ENCODE measurements at regions not wholly inside any gene's neighbourhood (a gene's known extent, or its start where the extent isn't known, plus 50 kb on each side); places are given as distances from the start of the nearest gene placed in this dataset.
"Not testable (repeated sequence)": the region's sequence is repeated elsewhere in the genome, so short reads cannot be mapped to it uniquely, and the experiment has no call there.

DNA sequence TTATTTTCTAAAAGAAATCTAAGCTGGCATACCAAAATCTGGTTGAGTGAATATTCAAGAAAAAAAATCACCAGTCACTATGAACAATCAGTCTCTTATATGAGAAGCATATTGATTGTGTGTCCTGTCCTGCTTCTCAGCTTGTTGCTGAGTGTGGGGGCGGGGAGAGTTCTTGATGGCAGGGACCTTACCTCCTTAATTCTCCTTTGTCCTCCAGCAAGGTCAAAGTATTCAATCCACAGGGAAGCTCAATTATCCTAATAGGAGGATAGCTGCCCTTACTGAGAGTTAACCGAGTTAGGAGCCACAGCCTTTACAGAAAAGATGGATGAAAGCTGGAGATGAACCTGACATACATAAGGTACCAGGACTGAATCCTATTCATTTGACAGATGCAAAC, 154.0 kb downstream of the LY86 start:
- no peak for DNase-seq (ENCODE audit: extremely low read depth, insufficient read length)
- no peaks in the 10 kb centered on the region; the same call in none of the 2 replicates for H3K27me3 ChIP-seq (replicated peaks; ENCODE audit: control insufficient read depth, insufficient read depth, low read length)
- no peaks in the 10 kb centered on the region for H3K36me3 ChIP-seq (ENCODE audit: control insufficient read depth, insufficient read depth, low read length)
- no peak overlapping the region for H3K4me3 ChIP-seq (replicated peaks; ENCODE audit: low read depth, low read length)
- TF ChIP-seq, protein P1, sequence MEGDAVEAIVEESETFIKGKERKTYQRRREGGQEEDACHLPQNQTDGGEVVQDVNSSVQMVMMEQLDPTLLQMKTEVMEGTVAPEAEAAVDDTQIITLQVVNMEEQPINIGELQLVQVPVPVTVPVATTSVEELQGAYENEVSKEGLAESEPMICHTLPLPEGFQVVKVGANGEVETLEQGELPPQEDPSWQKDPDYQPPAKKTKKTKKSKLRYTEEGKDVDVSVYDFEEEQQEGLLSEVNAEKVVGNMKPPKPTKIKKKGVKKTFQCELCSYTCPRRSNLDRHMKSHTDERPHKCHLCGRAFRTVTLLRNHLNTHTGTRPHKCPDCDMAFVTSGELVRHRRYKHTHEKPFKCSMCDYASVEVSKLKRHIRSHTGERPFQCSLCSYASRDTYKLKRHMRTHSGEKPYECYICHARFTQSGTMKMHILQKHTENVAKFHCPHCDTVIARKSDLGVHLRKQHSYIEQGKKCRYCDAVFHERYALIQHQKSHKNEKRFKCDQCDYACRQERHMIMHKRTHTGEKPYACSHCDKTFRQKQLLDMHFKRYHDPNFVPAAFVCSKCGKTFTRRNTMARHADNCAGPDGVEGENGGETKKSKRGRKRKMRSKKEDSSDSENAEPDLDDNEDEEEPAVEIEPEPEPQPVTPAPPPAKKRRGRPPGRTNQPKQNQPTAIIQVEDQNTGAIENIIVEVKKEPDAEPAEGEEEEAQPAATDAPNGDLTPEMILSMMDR (IDR thresholded peaks at IDR 0.05; ENCODE audit: insufficient read depth, low read length, poor library complexity, severe bottlenecking), result no peak

- no peak for DNase-seq (ENCODE audit: extremely low read depth, insufficient read length)
- Histone ChIP-seq H3K4me3 (replicated peaks; ENCODE audit: low read depth, low read length) (no peak overlapping the region), H3K27me3 (replicated peaks; ENCODE audit: control insufficient read depth, insufficient read depth, low read length) (no peaks in the 10 kb centered on the region; the same call in 1 of the 2 replicates), H3K36me3 (ENCODE audit: control insufficient read depth, insufficient read depth, low read length) (no peaks in the 10 kb centered on the region)
- TF ChIP-seq, protein P1 (IDR thresholded peaks at IDR 0.05; ENCODE audit: insufficient read depth, low read length, poor library complexity, severe bottlenecking), result no peak
These were observed 156.0 kb downstream of the LY86 start for GRCh38 chr6:6744551-6744950.

GRCh38 chr6:6745637-6746332, 157.3 kb downstream of the LY86 start:
- DNase-seq (ENCODE audit: extremely low read depth, insufficient read length); H3K36me3 ChIP-seq (ENCODE audit: control insufficient read depth, insufficient read depth, low read length); H3K4me3 ChIP-seq (replicated peaks; ENCODE audit: low read depth, low read length); H3K27me3 ChIP-seq (replicated peaks; ENCODE audit: control insufficient read depth, insufficient read depth, low read length): not testable (repeated sequence)

DNA sequence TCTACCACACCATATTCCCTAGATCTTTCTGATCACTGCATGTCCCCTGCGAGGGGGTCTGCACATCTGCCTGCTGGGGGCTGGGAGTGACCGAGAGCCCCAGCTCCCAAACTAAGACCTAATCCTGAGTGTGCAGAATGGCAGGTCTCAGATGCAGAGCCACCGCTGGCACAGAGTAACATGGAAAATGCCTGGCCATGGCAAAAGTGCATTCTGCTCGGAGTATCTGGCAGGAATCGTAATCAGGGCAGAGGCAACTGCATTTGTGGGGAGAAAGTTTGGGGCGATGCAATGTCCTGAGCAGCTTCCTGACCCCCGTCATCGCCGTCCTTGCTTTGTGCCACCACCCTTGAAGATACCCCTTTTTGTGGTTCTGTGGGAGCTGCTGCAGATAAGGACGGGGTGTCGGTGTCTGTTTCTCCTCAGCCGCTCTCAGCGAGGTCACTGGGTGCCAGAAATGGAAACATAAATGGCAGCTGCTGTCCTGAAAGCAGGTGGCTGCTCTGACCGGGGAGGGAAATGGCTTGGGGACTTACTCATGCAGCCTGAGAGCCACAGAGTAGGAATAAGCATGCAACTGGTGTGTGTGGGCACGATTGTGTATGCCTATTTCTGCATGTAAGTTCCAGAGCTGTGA, 157.9 kb downstream of the LY86 start:
- no peaks in the 10 kb centered on the region for H3K36me3 ChIP-seq (ENCODE audit: control insufficient read depth, insufficient read depth, low read length)
- no peaks in the 10 kb centered on the region; the same call in 1 of the 2 replicates for H3K27me3 ChIP-seq (replicated peaks; ENCODE audit: control insufficient read depth, insufficient read depth, low read length)
- TF ChIP-seq, protein P1 (IDR thresholded peaks at IDR 0.05; ENCODE audit: insufficient read depth, low read length, poor library complexity, severe bottlenecking), result no peak
- no peak for DNase-seq (ENCODE audit: extremely low read depth, insufficient read length)
- H3K4me3 ChIP-seq (replicated peaks; ENCODE audit: low read depth, low read length), result no peak overlapping the region

DNA sequence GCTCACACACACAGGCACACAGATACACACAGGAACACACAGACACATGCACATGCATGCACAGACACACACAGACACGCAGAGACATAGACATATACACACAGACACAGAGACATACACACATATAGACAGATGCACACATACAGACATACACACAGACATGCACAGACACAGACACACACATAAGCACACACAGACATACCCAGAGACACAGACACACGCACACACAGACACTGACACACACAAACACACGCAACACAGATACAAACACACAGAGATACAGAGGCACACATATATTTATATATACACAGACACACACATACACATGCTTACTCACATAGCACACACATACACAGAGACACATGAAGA, 158.4 kb downstream of the LY86 start:
- Histone ChIP-seq H3K27me3 (replicated peaks; ENCODE audit: control insufficient read depth, insufficient read depth, low read length) (no peaks in the 10 kb centered on the region; the same call in 1 of the 2 replicates), H3K4me3 (replicated peaks; ENCODE audit: low read depth, low read length) (no peak overlapping the region), H3K36me3 (ENCODE audit: control insufficient read depth, insufficient read depth, low read length) (no peaks in the 10 kb centered on the region)
- TF ChIP-seq, protein P1 (IDR thresholded peaks at IDR 0.05; ENCODE audit: insufficient read depth, low read length, poor library complexity, severe bottlenecking), result no peak
- DNase-seq (ENCODE audit: extremely low read depth, insufficient read length), result no peak

- H3K4me3 ChIP-seq (replicated peaks; ENCODE audit: low read depth, low read length), result no peak overlapping the region
- H3K36me3 ChIP-seq (ENCODE audit: control insufficient read depth, insufficient read depth, low read length), result no peaks in the 10 kb centered on the region
- no peaks in the 10 kb centered on the region; the same call in 1 of the 2 replicates for H3K27me3 ChIP-seq (replicated peaks; ENCODE audit: control insufficient read depth, insufficient read depth, low read length)
- TF ChIP-seq, protein P1 (IDR thresholded peaks at IDR 0.05; ENCODE audit: insufficient read depth, low read length, poor library complexity, severe bottlenecking), result no peak
- no peak for DNase-seq (ENCODE audit: extremely low read depth, insufficient read length)
These were observed 158.9 kb downstream of the LY86 start for GRCh38 chr6:6747371-6747770.
